ENCODE measurements at regions not wholly inside any gene's neighbourhood (a gene's known extent, or its start where the extent isn't known, plus 50 kb on each side); places are given as distances from the start of the nearest gene placed in this dataset.

DNA sequence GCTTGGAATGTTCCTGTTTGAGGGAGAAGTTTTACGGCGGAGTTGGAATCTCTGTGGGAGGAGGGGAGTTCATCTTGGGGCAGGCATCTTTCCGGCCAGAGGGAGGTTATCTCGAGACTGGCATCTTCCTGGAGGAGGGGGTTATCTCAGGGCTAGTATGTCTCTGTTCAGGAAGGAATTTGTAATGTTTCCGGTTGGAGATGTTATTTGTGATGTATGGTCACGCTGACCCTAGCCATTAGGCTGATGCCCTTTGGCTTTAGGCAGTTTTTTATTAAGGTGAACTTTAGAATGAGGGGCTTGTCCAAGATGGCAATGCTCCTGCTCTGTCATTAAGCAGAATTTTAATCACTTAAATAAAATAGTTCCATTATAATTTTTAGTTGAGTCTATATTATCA is 449.7 kb downstream of the PCDH10 start:
- Histone ChIP-seq H3K79me2 (ENCODE audit: control insufficient read depth, insufficient read depth, low read length, unreplicated experiment) (no peaks in the 10 kb centered on the region), H3K4me3 (ENCODE audit: low read depth, low read length) (no peak overlapping the region), H2AFZ (ENCODE audit: low read length, unreplicated experiment) (no peak overlapping the region), H3K27me3 (ENCODE audit: insufficient read depth, low read length) (no peaks in the 10 kb centered on the region), H3K27ac (ENCODE audit: low read depth, low read length) (no peak overlapping the region), H3K4me1 (ENCODE audit: control insufficient read depth, insufficient read depth, low read length, unreplicated experiment) (no peaks in the 10 kb centered on the region), H3K36me3 (ENCODE audit: insufficient read depth, low read length) (no peaks in the 10 kb centered on the region)

DNA sequence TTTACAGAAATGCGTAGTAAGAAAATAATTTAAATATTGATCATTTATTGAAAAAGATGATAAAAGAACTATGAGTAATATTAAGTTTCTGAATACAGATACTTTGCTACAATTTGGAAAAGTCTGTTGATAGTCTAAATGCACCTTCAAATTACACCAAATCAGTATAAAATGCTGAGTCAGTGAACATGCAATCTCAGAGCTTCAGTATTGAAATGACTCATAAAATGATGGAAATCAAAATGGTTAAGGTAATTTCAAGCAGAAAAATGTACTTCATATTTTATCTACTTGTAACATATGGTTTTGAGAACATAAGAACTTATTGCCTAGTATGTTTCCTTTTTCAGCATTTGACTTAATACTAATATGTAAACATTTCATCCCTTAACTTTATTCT is 448.2 kb downstream of the PCDH10 start:
- no peak overlapping the region for H2AFZ ChIP-seq (ENCODE audit: low read length, unreplicated experiment)
- H3K27ac ChIP-seq (ENCODE audit: low read depth, low read length), result no peak overlapping the region
- H3K4me1 ChIP-seq (ENCODE audit: control insufficient read depth, insufficient read depth, low read length, unreplicated experiment), result no peaks in the 10 kb centered on the region
- no peaks in the 10 kb centered on the region for H3K27me3 ChIP-seq (ENCODE audit: insufficient read depth, low read length)
- H3K79me2 ChIP-seq (ENCODE audit: control insufficient read depth, insufficient read depth, low read length, unreplicated experiment), result no peaks in the 10 kb centered on the region
- H3K36me3 ChIP-seq (ENCODE audit: insufficient read depth, low read length), result no peaks in the 10 kb centered on the region
- H3K4me3 ChIP-seq (ENCODE audit: low read depth, low read length), result no peak overlapping the region

DNA sequence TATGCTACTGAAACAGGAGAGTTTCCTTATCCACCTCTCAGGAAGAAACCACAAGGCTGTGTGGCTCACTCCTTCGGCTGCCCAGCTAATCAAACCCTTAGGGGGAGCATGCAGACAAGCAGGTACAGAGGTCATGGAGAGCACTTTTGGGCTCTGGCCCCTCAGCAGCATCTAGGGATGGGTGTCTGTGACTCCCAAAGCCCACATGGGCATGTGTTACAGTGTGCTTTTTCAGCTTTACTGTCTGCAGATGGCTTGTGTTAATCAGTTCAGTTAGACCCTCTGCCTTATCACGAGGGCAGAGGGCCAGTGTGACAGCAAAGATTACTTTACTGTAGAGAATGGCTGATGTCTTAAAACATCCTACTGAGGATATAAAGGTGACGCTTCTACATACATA is 447.4 kb downstream of the PCDH10 start:
- no peaks in the 10 kb centered on the region for H3K36me3 ChIP-seq (ENCODE audit: insufficient read depth, low read length)
- no peak overlapping the region for H3K27ac ChIP-seq (ENCODE audit: low read depth, low read length)
- H2AFZ ChIP-seq (ENCODE audit: low read length, unreplicated experiment), result no peak overlapping the region
- H3K4me3 ChIP-seq (ENCODE audit: low read depth, low read length), result no peak overlapping the region
- no peaks in the 10 kb centered on the region for H3K27me3 ChIP-seq (ENCODE audit: insufficient read depth, low read length)
- H3K4me1 ChIP-seq (ENCODE audit: control insufficient read depth, insufficient read depth, low read length, unreplicated experiment), result no peaks in the 10 kb centered on the region
- H3K79me2 ChIP-seq (ENCODE audit: control insufficient read depth, insufficient read depth, low read length, unreplicated experiment), result no peaks in the 10 kb centered on the region

DNA sequence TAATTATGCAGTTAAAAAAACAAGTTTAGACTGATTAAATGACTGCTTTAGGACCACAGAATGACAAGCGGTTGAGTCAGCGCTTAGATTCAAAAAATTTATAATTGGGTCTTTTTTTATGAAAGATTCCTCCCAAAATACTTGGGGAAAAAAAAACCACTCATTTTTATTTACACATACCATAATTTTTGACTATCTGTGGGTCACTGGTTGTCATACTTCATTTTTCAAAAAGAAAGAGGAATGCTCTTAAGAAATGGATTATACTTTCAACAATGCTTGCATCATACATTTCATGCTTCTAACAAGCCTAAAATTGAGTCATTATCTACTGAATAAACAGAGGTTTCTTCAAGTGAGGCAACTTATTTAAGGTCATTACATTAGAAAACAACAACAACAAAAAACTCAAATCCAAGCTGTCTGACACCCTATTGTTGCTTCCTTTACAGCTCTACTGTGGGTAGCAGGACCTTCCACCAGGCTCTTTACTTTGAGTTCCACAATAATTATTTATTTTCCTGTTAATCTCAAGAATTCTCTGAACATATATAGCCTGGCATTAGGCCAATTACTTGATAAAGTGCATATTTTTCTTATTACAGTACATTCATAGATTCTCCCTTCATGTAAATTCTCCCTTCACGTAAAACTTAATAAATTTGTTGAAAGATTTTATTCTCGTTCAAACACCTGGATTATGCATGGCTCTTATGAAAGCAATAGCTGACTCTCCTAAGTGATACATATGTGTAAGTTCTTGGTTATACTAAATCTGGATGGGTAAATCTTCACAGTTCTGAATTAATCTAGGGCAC is 445.5 kb downstream of the PCDH10 start:
- no peaks in the 10 kb centered on the region for H3K27me3 ChIP-seq (ENCODE audit: insufficient read depth, low read length)
- no peak overlapping the region for H2AFZ ChIP-seq (ENCODE audit: low read length, unreplicated experiment)
- H3K36me3 ChIP-seq (ENCODE audit: insufficient read depth, low read length), result no peaks in the 10 kb centered on the region
- H3K27ac ChIP-seq (ENCODE audit: low read depth, low read length), result no peak overlapping the region
- no peak overlapping the region for H3K4me3 ChIP-seq (ENCODE audit: low read depth, low read length)
- H3K79me2 ChIP-seq (ENCODE audit: control insufficient read depth, insufficient read depth, low read length, unreplicated experiment), result no peaks in the 10 kb centered on the region
- no peaks in the 10 kb centered on the region for H3K4me1 ChIP-seq (ENCODE audit: control insufficient read depth, insufficient read depth, low read length, unreplicated experiment)

DNA sequence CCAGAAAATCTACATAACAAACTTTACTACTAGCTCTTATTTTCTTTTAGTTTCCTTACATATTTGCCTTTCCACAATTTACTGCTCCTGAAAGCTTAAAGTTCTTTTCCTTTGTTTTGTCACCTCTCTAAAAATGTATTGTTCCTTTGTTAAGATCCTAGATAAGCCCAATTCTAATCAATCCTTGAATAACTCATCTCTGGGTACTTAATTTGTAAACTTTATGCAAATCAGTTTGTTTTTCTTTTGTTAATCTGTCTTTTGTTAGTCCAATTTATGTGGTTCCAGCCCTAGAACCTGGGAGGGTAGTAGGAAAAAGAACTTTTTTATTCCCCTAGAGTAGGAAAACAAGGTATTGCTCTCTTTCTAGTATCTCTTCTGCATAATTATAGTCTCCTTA is 444.7 kb downstream of the PCDH10 start:
- Histone ChIP-seq H3K27ac (ENCODE audit: low read depth, low read length) (no peak overlapping the region), H3K36me3 (ENCODE audit: insufficient read depth, low read length) (no peaks in the 10 kb centered on the region), H2AFZ (ENCODE audit: low read length, unreplicated experiment) (no peak overlapping the region), H3K4me1 (ENCODE audit: control insufficient read depth, insufficient read depth, low read length, unreplicated experiment) (no peaks in the 10 kb centered on the region), H3K4me3 (ENCODE audit: low read depth, low read length) (no peak overlapping the region), H3K27me3 (ENCODE audit: insufficient read depth, low read length) (no peaks in the 10 kb centered on the region), H3K79me2 (ENCODE audit: control insufficient read depth, insufficient read depth, low read length, unreplicated experiment) (no peaks in the 10 kb centered on the region)

DNA sequence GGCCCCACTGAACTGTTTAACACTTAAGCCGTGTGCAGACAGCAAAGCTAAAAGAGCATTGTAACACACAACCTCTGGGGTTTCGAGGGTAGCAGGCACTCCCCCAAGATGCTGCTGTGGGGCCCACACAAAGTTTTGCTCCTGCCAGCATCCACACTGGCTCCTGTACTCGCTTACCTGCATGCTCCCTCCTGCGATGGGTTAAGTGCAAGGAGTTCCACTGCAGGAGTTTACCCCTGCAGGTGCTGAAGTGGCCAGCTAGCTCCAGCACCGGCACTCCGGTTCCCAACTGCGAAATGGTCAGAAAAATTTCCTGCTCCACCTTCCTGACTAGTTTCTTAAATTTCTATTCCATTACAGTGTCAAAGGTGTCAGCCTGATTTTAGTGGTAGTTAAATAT is 443.5 kb downstream of the PCDH10 start:
- H3K27me3 ChIP-seq (ENCODE audit: insufficient read depth, low read length), result no peaks in the 10 kb centered on the region
- H3K36me3 ChIP-seq (ENCODE audit: insufficient read depth, low read length), result no peaks in the 10 kb centered on the region
- no peaks in the 10 kb centered on the region for H3K79me2 ChIP-seq (ENCODE audit: control insufficient read depth, insufficient read depth, low read length, unreplicated experiment)
- H3K27ac ChIP-seq (ENCODE audit: low read depth, low read length), result no peak overlapping the region
- H3K4me3 ChIP-seq (ENCODE audit: low read depth, low read length), result no peak overlapping the region
- H2AFZ ChIP-seq (ENCODE audit: low read length, unreplicated experiment), result no peak overlapping the region
- no peaks in the 10 kb centered on the region for H3K4me1 ChIP-seq (ENCODE audit: control insufficient read depth, insufficient read depth, low read length, unreplicated experiment)

DNA sequence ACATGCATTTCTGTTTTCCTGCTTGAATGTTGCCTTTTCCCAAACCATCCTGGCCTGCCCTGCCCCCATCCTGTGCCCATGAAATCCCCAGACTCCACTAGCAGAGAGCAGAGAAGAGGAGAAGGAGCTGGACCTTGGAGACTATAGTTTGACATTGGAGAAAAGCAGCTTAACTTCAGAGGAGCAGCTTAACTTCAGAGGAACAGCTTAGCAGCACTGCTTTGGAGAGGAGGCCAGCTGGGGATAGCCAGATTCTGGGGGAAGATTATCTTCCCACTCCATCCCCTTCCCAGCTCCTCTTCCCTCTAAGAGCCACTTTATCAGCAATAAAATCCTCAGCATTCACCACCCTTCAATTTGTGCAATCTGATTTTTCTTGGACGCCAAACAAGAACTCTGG is 443.0 kb downstream of the PCDH10 start:
- no peak overlapping the region for H2AFZ ChIP-seq (ENCODE audit: low read length, unreplicated experiment)
- H3K36me3 ChIP-seq (ENCODE audit: insufficient read depth, low read length), result no peaks in the 10 kb centered on the region
- H3K4me1 ChIP-seq (ENCODE audit: control insufficient read depth, insufficient read depth, low read length, unreplicated experiment), result no peaks in the 10 kb centered on the region
- no peaks in the 10 kb centered on the region for H3K27me3 ChIP-seq (ENCODE audit: insufficient read depth, low read length)
- H3K27ac ChIP-seq (ENCODE audit: low read depth, low read length), result no peak overlapping the region
- H3K79me2 ChIP-seq (ENCODE audit: control insufficient read depth, insufficient read depth, low read length, unreplicated experiment), result no peaks in the 10 kb centered on the region
- H3K4me3 ChIP-seq (ENCODE audit: low read depth, low read length), result no peak overlapping the region

DNA sequence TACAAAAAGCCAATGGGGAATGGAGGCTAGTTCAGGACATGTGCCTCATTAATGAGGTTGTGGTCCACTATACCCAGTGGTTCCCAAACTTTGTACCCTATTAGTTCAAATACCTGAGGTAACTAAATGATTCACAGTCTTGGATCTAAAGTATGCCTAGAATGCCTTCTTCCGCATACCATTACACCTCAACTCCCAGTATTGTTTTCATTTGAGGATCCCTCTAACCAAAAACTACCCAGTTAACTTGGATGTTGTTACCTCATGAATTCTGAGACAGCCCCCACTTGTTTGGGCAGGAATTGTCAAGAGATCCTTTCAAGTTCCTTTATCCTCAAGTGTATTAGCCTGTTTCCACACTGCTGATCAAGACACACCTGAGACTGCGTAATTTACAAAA is 439.2 kb downstream of the PCDH10 start:
- H3K79me2 ChIP-seq (ENCODE audit: control insufficient read depth, insufficient read depth, low read length, unreplicated experiment), result no peaks in the 10 kb centered on the region
- no peak overlapping the region for H2AFZ ChIP-seq (ENCODE audit: low read length, unreplicated experiment)
- H3K27ac ChIP-seq (ENCODE audit: low read depth, low read length), result no peak overlapping the region
- no peaks in the 10 kb centered on the region for H3K4me1 ChIP-seq (ENCODE audit: control insufficient read depth, insufficient read depth, low read length, unreplicated experiment)
- no peaks in the 10 kb centered on the region for H3K27me3 ChIP-seq (ENCODE audit: insufficient read depth, low read length)
- no peaks in the 10 kb centered on the region for H3K36me3 ChIP-seq (ENCODE audit: insufficient read depth, low read length)
- H3K4me3 ChIP-seq (ENCODE audit: low read depth, low read length), result no peak overlapping the region

DNA sequence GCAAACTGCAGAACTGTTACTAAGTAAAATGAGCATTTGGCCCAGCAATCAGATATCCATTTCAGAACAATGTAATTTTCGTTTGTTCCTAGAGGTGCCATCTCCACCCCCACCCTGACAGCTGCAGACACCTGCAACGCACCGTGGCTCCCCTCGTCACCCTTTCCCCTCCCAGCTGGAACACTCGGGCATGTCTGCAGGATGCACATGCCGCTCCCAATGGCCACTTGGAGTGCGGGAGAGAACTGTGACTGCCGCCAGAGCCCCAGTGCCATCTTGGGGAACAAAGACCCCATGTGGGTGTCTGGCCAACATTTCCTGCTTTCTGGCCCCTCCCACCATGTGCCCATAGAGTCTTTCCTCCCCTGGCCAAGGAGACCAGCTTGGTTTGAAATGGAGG is 436.2 kb downstream of the PCDH10 start:
- Histone ChIP-seq H3K4me1 (ENCODE audit: control insufficient read depth, insufficient read depth, low read length, unreplicated experiment) (no peaks in the 10 kb centered on the region), H3K27ac (ENCODE audit: low read depth, low read length) (no peak overlapping the region), H3K36me3 (ENCODE audit: insufficient read depth, low read length) (no peaks in the 10 kb centered on the region), H3K27me3 (ENCODE audit: insufficient read depth, low read length) (no peaks in the 10 kb centered on the region), H3K79me2 (ENCODE audit: control insufficient read depth, insufficient read depth, low read length, unreplicated experiment) (no peaks in the 10 kb centered on the region), H3K4me3 (ENCODE audit: low read depth, low read length) (no peak overlapping the region), H2AFZ (ENCODE audit: low read length, unreplicated experiment) (no peak overlapping the region)

DNA sequence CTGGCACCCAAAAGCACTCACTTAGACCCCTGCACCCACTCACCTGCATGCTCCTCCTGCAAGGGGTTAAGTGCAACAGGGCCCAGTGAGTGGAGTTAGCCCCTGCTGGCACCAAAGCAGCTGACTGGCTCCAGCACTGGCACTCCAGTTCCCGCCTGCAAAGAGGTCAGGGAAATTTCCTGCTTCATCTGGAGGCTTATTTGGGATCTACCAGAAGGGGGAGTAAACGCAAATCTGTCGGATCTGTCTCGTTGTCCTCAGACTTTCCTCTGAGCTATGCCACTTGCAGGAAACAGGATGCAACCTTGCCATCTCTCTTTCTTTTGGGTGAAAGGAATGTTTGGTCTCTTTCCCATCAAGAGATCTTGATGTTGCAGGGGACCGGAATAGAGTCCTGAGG is 435.6 kb downstream of the PCDH10 start:
- Histone ChIP-seq H3K4me3 (ENCODE audit: low read depth, low read length) (no peak overlapping the region), H3K36me3 (ENCODE audit: insufficient read depth, low read length) (no peaks in the 10 kb centered on the region), H3K79me2 (ENCODE audit: control insufficient read depth, insufficient read depth, low read length, unreplicated experiment) (no peaks in the 10 kb centered on the region), H3K27ac (ENCODE audit: low read depth, low read length) (no peak overlapping the region), H2AFZ (ENCODE audit: low read length, unreplicated experiment) (no peak overlapping the region), H3K4me1 (ENCODE audit: control insufficient read depth, insufficient read depth, low read length, unreplicated experiment) (no peaks in the 10 kb centered on the region), H3K27me3 (ENCODE audit: insufficient read depth, low read length) (no peaks in the 10 kb centered on the region)

DNA sequence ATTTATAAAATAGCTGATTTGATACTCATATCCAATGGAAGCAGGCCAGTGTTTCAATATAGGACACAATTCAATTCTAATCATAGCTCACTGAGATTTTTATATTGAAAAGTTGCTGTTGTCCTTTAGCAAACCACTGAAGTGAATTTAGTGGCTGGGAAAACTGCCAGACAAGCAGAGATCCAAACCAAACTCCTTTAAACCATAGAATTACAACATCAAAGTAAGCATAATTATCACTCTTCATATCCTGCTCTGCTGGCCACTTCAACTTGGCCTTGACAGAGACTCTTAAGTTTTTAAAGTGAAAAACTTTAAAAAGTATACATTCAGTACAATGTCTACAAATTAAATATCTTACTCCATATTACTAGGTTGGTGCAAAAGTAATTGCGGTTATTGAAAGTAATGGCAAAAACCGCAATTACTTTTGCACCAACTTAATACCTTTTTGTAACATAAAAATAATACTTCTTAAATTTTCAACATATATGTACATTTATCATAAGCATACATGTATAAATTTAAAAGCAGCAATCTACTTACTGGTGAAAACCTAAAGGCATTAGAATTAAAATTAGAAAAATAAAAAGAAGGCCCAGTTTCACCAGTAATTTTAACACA is 433.0 kb downstream of the PCDH10 start:
- H3K36me3 ChIP-seq (ENCODE audit: insufficient read depth, low read length), result no peaks in the 10 kb centered on the region
- no peaks in the 10 kb centered on the region for H3K27me3 ChIP-seq (ENCODE audit: insufficient read depth, low read length)
- no peak overlapping the region for H2AFZ ChIP-seq (ENCODE audit: low read length, unreplicated experiment)
- H3K4me3 ChIP-seq (ENCODE audit: low read depth, low read length), result no peak overlapping the region
- H3K27ac ChIP-seq (ENCODE audit: low read depth, low read length), result no peak overlapping the region
- H3K4me1 ChIP-seq (ENCODE audit: control insufficient read depth, insufficient read depth, low read length, unreplicated experiment), result no peaks in the 10 kb centered on the region
- H3K79me2 ChIP-seq (ENCODE audit: control insufficient read depth, insufficient read depth, low read length, unreplicated experiment), result no peaks in the 10 kb centered on the region

All from ACC112 (cell line).